Neural progenitor cell (in vitro differentiated cells): ENCODE measurements at regions not wholly inside any gene's neighbourhood (a gene's known extent, or its start where the extent isn't known, plus 50 kb on each side); places are given as distances from the start of the nearest gene placed in this dataset.

ENCODE experiments used
- DNase-seq: peaks from one replicate; pipeline ENCODE4 v3.0.0-alpha.2; 2016; ENCODE audit warnings: low spot score
- H2AFZ ChIP-seq: fragments of 200-600 bp; sonication (generic); replicated peaks from 2 replicates; pipeline ENCODE4 v1.6.1; 2016; ENCODE audit warnings: antibody characterized with exemption
- H3F3A ChIP-seq: fragments of 200-600 bp; sonication (generic); 2 replicates; pipeline ENCODE4 v1.6.1; 2016; ENCODE audit warnings: antibody characterized with exemption, low read depth
- H3K27ac ChIP-seq: fragments of 200-600 bp; sonication (generic); 2 replicates; pipeline ENCODE4 v1.5.1; 2016; ENCODE audit warnings: mild to moderate bottlenecking
- H3K27me3 ChIP-seq: fragments of 200-600 bp; sonication (generic); 2 replicates; pipeline ENCODE4 v1.6.1; 2016; ENCODE audit warnings: mild to moderate bottlenecking, moderate library complexity
- H3K36me3 ChIP-seq: fragments of 200-600 bp; sonication (generic); 2 replicates; pipeline ENCODE4 v1.5.1; 2016
- H3K4me1 ChIP-seq: fragments of 200-600 bp; sonication (generic); 2 replicates; pipeline ENCODE4 v1.6.1; 2016; ENCODE audit warnings: mixed run types
- H3K4me2 ChIP-seq: fragments of 200-600 bp; sonication (generic); 2 replicates; pipeline ENCODE4 v1.6.1; 2016
- H3K4me3 ChIP-seq: fragments of 200-600 bp; sonication (generic); 2 replicates; pipeline ENCODE4 v1.5.1; 2016
- H3K79me2 ChIP-seq: fragments of 200-600 bp; sonication (generic); 2 replicates; pipeline ENCODE4 v1.6.1; 2016; ENCODE audit warnings: low read depth
- H3K9ac ChIP-seq: fragments of 200-600 bp; sonication (generic); 2 replicates; pipeline ENCODE4 v1.6.1; 2016
- H3K9me3 ChIP-seq: fragments of 200-600 bp; sonication (generic); 2 replicates; pipeline ENCODE4 v1.5.1; 2016; ENCODE audit warnings: low read depth
- H4K20me1 ChIP-seq: fragments of 200-600 bp; sonication (generic); 2 replicates; pipeline ENCODE4 v1.6.1; 2016; ENCODE audit warnings: low read depth
- H3K27ac Mint-ChIP-seq: 3 replicates; pipeline ENCODE4 v1.8.0; 2021; ENCODE audit warnings: mixed read lengths
- H3K27me3 Mint-ChIP-seq: 2 replicates; pipeline ENCODE4 v1.8.0; 2022; ENCODE audit warnings: low read depth, mild to moderate bottlenecking, inconsistent platforms, moderate library complexity, mixed read lengths; ENCODE audit not compliant: insufficient read depth
- H3K36me3 Mint-ChIP-seq: 3 replicates; pipeline ENCODE4 v1.8.0; 2021; ENCODE audit warnings: mixed read lengths
- H3K4me1 Mint-ChIP-seq: 3 replicates; pipeline ENCODE4 v1.8.0; 2021; ENCODE audit warnings: mixed read lengths
- H3K4me3 Mint-ChIP-seq: 3 replicates; pipeline ENCODE4 v1.8.0; 2021; ENCODE audit warnings: mild to moderate bottlenecking, moderate library complexity, mixed read lengths
- H3K9me3 Mint-ChIP-seq: 3 replicates; pipeline ENCODE4 v1.8.0; 2020; ENCODE audit warnings: mixed read lengths
- CTCF ChIP-seq: fragments of 200-600 bp; sonication (generic); IDR thresholded peaks from 2 replicates; pipeline ENCODE4 v1.5.1; 2017; ENCODE audit warnings: antibody characterized with exemption, mild to moderate bottlenecking
- EZH2 ChIP-seq: fragments of 200-600 bp; sonication (generic); IDR thresholded peaks from 2 replicates; pipeline ENCODE4 v1.6.1; 2017; ENCODE audit warnings: antibody characterized with exemption, mild to moderate bottlenecking, moderate library complexity
- EZH2phosphoT487 ChIP-seq: fragments of 200-600 bp; sonication (generic); IDR thresholded peaks from 2 replicates; pipeline ENCODE4 v1.6.1; 2017; ENCODE audit warnings: antibody characterized with exemption

DNA sequence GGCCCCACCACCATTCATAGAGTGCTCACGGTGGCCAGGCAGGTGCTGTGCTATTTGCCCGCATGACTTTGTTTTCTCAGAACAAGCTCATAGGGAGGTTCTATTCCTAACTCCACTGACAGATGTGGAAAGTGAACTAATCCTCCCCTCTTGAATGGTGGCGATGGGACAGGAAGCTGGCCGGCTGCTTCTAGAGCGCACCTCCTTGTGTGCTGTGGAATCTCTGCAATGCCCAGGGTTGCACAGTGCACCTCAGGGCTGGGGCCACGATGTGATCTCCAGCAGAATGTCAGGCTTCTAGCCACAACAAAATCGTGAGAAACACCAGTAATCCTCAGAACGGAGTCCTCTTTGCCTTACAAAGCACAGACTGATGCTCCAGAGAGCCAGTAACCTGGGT is 53.8 kb upstream of the SLC22A23 start:
- peak; percentile 33 for DNase-seq
- no peaks in the 10 kb centered on the region for H4K20me1 ChIP-seq
- peak overlapping the region; percentile 74 for H3K27ac Mint-ChIP-seq
- H3K9me3 ChIP-seq = no peaks in the 10 kb centered on the region
- peaks cover 14% of the 10 kb centered on the region for H3K27me3 Mint-ChIP-seq
- H3K4me2 ChIP-seq = no peak overlapping the region
- H3K9me3 Mint-ChIP-seq = no peaks in the 10 kb centered on the region
- TF ChIP-seq EZH2 (no peak), EZH2phosphoT487 (no peak), CTCF (no peak)
- no peaks in the 10 kb centered on the region for H3K36me3 Mint-ChIP-seq
- H3K36me3 ChIP-seq = no peaks in the 10 kb centered on the region
- no peak overlapping the region for H3K27ac ChIP-seq
- H3F3A ChIP-seq = no peaks in the 10 kb centered on the region
- no peak overlapping the region for H3K9ac ChIP-seq
- H3K79me2 ChIP-seq = no peaks in the 10 kb centered on the region
- H3K4me1 ChIP-seq = peaks cover 20% of the 10 kb centered on the region
- peak overlapping the region; percentile 61 for H2AFZ ChIP-seq
- H3K4me3 Mint-ChIP-seq = no peak overlapping the region
- H3K27me3 ChIP-seq = no peaks in the 10 kb centered on the region
- H3K4me3 ChIP-seq = no peak overlapping the region
- peaks cover 58% of the 10 kb centered on the region for H3K4me1 Mint-ChIP-seq

- Mint-ChIP-seq H3K27me3 (peaks cover 14% of the 10 kb centered on the region), H3K4me3 (no peak overlapping the region), H3K27ac (no peak overlapping the region), H3K4me1 (peaks cover 58% of the 10 kb centered on the region), H3K9me3 (no peaks in the 10 kb centered on the region), H3K36me3 (no peaks in the 10 kb centered on the region)
- Histone ChIP-seq H3K4me1 (peaks cover 20% of the 10 kb centered on the region), H3K9me3 (no peaks in the 10 kb centered on the region), H3K4me2 (no peak overlapping the region), H3F3A (no peaks in the 10 kb centered on the region), H4K20me1 (no peaks in the 10 kb centered on the region), H3K4me3 (no peak overlapping the region), H3K79me2 (no peaks in the 10 kb centered on the region), H3K27ac (no peak overlapping the region), H3K9ac (no peak overlapping the region), H3K27me3 (no peaks in the 10 kb centered on the region), H2AFZ (peak overlapping the region; percentile 61), H3K36me3 (no peaks in the 10 kb centered on the region)
- no peak for TF ChIP-seq EZH2phosphoT487
- TF ChIP-seq CTCF = no peak
- no peak for TF ChIP-seq EZH2
- no peak for DNase-seq
Measured at GRCh38 chr6:3510178-3510577, 53.3 kb upstream of the SLC22A23 start.

DNA sequence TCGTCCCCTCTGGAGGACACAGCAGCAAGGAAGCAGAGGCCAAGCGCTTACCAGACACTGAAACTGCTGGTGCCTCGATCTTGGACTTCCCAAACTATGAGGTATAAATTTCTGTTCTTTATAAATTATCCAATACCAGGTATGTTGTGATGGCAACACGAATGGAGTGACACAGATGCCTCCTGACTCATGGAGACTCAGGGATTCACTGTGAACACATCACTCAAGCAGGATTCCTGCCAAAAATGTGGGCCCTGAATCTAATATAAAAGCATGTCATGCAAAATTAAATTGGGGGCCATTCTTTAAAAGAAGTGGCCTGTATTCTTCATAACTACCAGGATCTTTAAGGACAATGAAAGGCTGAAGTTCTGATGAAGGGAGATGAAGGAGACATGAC is 52.5 kb upstream of the SLC22A23 start:
- no peak for TF ChIP-seq CTCF
- peaks cover 62% of the 10 kb centered on the region for H3K4me1 Mint-ChIP-seq
- Histone ChIP-seq H3K9ac (no peak overlapping the region), H3K4me2 (no peak overlapping the region), H3K36me3 (no peaks in the 10 kb centered on the region), H3K4me1 (peaks cover 20% of the 10 kb centered on the region), H3K27me3 (no peaks in the 10 kb centered on the region), H3K9me3 (no peaks in the 10 kb centered on the region), H2AFZ (no peak overlapping the region), H3F3A (no peaks in the 10 kb centered on the region), H3K27ac (no peak overlapping the region), H3K4me3 (no peak overlapping the region), H3K79me2 (no peaks in the 10 kb centered on the region), H4K20me1 (no peaks in the 10 kb centered on the region)
- H3K4me3 Mint-ChIP-seq = no peak overlapping the region
- peaks cover 12% of the 10 kb centered on the region for H3K27me3 Mint-ChIP-seq
- peak overlapping the region; percentile 46 for H3K27ac Mint-ChIP-seq
- no peaks in the 10 kb centered on the region for H3K36me3 Mint-ChIP-seq
- H3K9me3 Mint-ChIP-seq = peaks cover 4% of the 10 kb centered on the region
- no peak for DNase-seq
